IPS-18c (cell line): ENCODE measurements at regions not wholly inside any gene's neighbourhood (a gene's known extent, or its start where the extent isn't known, plus 50 kb on each side); places are given as distances from the start of the nearest gene placed in this dataset.

Source experiments
- H3K4me3 ChIP-seq: 2 replicates; pipeline ENCODE4 v1.7.0; 2013; ENCODE audit warnings: low read depth, mild to moderate bottlenecking, low read length, moderate library complexity; ENCODE audit not compliant: insufficient read depth
- H3K9me3 ChIP-seq: one replicate; pipeline ENCODE4 v1.6.1; 2013; ENCODE audit warnings: mild to moderate bottlenecking, low read length, moderate library complexity; ENCODE audit not compliant: control insufficient read depth, insufficient read depth

- H3K4me3 ChIP-seq = no peak overlapping the region
- no peaks in the 10 kb centered on the region for H3K9me3 ChIP-seq
Measured at GRCh38 chr16:74188856-74189255, 107.8 kb upstream of the PSMD7 start.

GRCh38 chr16:74186561-74186971 is 110.0 kb upstream of the PSMD7 start:
- Histone ChIP-seq H3K4me3 (no peak overlapping the region), H3K9me3 (no peaks in the 10 kb centered on the region)

GRCh38 chr16:74184839-74185238 is 111.8 kb upstream of the PSMD7 start:
- H3K4me3 ChIP-seq = no peak overlapping the region
- no peaks in the 10 kb centered on the region for H3K9me3 ChIP-seq

DNA sequence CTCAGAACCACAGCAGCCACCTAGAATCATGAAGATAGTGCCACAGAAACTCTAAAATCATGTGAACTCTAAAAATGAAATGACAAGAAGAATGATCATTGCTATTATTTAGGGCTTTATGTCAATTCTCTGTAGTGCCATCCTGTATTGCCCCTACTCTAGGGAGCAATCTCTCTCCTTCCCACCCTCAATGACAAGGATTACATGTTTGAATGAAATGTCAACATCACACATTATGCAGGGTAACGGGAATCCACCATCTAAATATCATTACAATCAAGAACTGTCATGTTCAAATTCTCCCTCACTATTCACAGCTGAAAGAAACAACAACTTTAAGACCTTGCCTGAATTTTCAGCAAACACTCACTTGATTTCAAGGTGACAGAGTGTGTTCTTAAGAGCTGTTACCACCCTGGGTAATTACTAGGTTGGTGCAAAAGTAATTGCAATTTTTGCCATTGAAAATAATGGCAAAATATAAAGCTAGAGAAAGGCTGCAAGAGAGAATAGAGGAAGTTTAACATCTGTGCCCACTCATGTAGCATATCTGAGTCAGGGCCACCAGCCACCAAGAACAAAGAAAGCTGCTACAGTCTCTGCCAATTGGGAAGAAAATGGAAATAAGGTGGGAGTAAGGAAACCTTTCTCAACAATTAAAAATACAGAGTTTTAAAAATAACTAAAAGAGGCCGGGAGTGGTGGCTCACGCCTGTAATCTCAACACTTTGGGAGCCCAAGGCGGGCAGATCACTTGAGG is 112.8 kb upstream of the PSMD7 start:
- Histone ChIP-seq H3K4me3 (no peak overlapping the region), H3K9me3 (peaks cover 4% of the 10 kb centered on the region)

DNA sequence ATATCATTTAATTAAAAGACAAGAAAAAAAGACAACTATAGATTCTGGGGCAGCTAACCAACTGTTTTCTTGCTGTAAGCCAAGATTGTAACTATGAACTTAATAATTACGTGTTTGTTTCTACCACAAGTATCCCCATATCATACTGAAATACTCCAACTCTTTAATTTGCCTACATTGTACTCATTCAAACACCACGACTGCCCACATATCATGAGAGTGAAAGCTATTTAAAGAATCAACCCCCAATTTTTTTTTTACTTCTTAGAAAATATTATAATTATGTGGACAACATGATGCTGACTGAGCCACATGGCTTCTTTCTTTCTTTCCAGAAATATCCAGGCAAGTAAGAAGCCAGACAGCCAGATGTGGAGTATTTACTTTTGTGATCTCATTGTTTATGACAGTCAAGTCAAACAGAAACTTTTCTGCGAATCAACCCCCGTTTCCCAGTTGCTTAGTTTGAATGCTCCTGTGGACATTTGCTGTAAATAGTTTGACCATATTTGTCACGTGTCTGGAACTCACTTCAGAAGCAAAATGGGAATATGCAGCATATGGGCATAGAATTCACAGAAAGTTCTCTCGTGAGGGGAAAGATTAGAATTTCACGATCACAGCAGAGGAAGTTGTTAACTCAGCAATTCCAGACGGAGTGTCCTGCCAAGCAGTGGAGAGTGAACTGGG is 126.8 kb upstream of the PSMD7 start:
- no peaks in the 10 kb centered on the region for H3K9me3 ChIP-seq
- H3K4me3 ChIP-seq = no peak overlapping the region

- no peak overlapping the region for H3K4me3 ChIP-seq
- H3K9me3 ChIP-seq = no peaks in the 10 kb centered on the region
Measured at GRCh38 chr16:74169066-74169465, 127.5 kb upstream of the PSMD7 start.

GRCh38 chr16:74168445-74168844 is 128.2 kb upstream of the PSMD7 start:
- Histone ChIP-seq H3K4me3 (no peak overlapping the region), H3K9me3 (no peaks in the 10 kb centered on the region)

- H3K4me3 ChIP-seq = no peak overlapping the region
- no peaks in the 10 kb centered on the region for H3K9me3 ChIP-seq
Measured at GRCh38 chr16:74166456-74166855, 130.2 kb upstream of the PSMD7 start.

GRCh38 chr16:74165566-74166080 is 131.0 kb upstream of the PSMD7 start:
- Histone ChIP-seq H3K4me3 (no peak overlapping the region), H3K9me3 (no peaks in the 10 kb centered on the region)

DNA sequence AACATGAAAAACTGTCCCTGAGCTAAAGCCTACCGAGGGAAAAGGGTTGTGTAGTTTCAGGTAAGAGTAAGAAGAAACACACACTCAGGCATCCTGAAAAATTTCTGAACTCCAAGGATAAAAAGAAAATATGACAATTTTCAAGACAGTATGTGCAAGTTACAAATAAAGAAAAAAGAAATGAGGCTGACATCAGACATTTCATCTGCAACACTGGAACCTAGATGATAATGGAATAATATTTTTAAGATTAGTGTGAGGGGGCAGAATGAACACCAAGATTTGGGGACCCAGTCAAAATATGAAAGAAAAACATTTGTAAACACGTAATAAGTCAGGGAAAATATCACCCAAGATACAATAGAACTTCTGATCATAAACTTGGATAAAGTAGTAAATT is 135.9 kb upstream of the PSMD7 start:
- Histone ChIP-seq H3K4me3 (no peak overlapping the region), H3K9me3 (no peaks in the 10 kb centered on the region)

DNA sequence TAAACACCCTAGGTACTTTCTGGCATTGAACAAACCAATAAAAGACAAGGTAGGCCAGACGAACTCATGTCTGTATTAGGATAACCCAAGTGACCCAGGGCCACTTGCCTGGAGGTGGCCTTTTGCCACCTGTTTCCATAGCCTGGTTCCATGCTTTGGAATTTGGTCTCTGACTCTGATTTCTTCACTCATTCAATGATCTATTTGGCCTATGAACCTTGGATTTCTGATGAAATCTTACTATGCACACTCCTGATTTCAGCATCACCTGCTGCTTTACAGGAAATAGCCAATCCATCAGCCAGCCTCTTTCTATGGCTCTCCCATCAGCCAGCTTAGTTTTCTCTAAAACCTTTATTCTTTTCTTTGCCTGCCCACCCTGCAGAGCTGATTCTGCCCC is 142.8 kb upstream of the PSMD7 start:
- Histone ChIP-seq H3K9me3 (no peaks in the 10 kb centered on the region), H3K4me3 (no peak overlapping the region)

DNA sequence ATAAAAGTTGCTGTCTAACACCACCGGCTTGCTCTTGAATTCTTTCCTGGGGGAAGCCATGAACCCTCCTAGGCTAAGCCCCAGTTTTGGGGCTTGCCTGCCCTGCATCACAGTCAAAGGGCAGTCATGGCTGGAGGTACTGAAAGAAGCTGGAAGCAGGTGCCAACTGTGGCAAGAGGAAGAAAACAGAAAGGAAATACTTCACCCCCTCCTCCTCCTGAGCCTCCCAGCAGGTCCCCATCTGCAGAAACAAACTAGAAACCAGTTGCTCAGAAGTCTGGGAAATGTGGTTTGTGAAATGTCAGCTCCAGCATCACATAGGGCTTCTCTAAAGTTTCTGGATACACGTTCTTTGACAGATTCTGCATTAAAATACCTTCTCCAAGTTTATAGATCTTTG is 150.0 kb upstream of the PSMD7 start:
- no peaks in the 10 kb centered on the region for H3K9me3 ChIP-seq

DNA sequence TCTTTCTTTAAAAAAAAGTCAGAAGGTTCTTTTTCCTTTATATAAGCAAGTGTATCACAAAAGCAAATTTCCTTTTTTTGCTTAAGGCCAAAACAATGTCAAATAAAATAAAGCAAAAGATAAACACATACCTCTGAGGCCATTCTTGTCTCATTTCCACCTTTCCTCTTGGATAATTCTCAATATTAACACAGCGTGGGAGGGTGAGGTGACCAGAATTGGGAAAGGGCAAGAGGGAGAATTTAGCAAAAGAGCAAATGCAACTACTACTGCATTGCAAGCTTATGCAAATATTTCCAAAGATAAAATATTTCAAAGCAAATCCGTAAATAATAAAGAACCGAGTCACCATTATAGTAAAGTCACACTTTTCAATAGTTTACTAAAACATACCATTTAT is 153.4 kb upstream of the PSMD7 start:
- Histone ChIP-seq H3K9me3 (no peaks in the 10 kb centered on the region), H3K4me3 (no peak overlapping the region)

More for the DNA sequence above, 150.0 kb upstream of the PSMD7 start:
- H3K4me3 ChIP-seq = no peak overlapping the region

- Histone ChIP-seq H3K9me3 (no peaks in the 10 kb centered on the region), H3K4me3 (no peak overlapping the region)
Measured at GRCh38 chr16:74141015-74141414, 155.6 kb upstream of the PSMD7 start.

GRCh38 chr16:74140557-74140956 is 156.1 kb upstream of the PSMD7 start:
- H3K9me3 ChIP-seq = no peaks in the 10 kb centered on the region
- no peak overlapping the region for H3K4me3 ChIP-seq

GRCh38 chr16:74123826-74124225 is 172.8 kb upstream of the PSMD7 start:
- H3K4me3 ChIP-seq = no peak overlapping the region

GRCh38 chr16:74123195-74123594 is 173.4 kb upstream of the PSMD7 start:
- Histone ChIP-seq H3K9me3 (no peaks in the 10 kb centered on the region), H3K4me3 (no peak overlapping the region)

More at GRCh38 chr16:74123826-74124225, 172.8 kb upstream of the PSMD7 start:
- H3K9me3 ChIP-seq = no peaks in the 10 kb centered on the region

- Histone ChIP-seq H3K4me3 (no peak overlapping the region), H3K9me3 (no peaks in the 10 kb centered on the region)
Measured at GRCh38 chr16:74117798-74118197, 178.8 kb upstream of the PSMD7 start.
